ENCODE measurements at regions not wholly inside any gene's neighbourhood (a gene's known extent, or its start where the extent isn't known, plus 50 kb on each side); places are given as distances from the start of the nearest gene placed in this dataset.

DNA sequence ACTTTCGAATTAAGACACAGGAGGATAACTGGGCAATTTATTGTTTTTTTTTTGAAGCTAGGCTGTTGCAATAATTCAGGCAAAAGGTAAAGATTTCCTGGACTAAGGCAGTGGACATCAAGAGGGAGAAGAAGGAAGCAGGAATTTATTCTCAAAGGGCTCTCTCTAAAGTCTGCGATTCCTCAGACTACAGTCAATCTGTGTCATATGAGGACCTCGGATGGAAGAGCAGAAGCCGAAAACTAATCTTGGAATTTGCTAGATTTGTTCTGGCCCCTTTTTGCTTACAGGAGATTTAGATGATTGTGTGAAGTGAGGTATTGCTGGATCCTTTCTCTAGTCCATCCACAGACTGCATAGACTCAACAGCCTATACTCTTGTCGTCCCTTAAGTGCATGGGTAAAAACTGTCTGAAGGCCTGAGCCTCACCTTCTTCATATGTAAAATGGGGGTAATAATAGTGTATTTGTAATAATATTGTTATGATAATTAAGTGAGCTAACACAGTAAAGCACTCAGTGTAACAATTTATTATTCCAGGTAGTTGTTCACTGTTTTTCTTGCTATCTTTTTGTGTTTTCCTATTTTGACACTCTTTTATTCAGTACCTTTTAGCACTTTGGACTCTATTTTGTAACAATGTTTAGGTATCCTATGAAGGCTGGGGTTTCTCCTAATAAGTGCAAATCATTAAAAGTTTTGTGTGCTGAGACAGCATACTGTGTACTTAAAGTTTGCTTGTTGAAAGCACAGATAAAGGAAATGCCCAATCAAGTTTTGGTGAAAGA lies 54.2 kb upstream of the NT5C1B start:
- DNase-seq (ENCODE audit: low read depth) (no peak), FAIRE-seq (no peak)
- no peaks in the 10 kb centered on the region for H3K36me3 ChIP-seq (ENCODE audit: control insufficient read depth, insufficient read depth, low read length)
- no peaks in the 10 kb centered on the region for H3K27me3 ChIP-seq (ENCODE audit: control insufficient read depth, insufficient read depth, low read length)
- H3K4me3 ChIP-seq (ENCODE audit: low read depth, low read length), result no peak overlapping the region
- TF ChIP-seq, protein P1, sequence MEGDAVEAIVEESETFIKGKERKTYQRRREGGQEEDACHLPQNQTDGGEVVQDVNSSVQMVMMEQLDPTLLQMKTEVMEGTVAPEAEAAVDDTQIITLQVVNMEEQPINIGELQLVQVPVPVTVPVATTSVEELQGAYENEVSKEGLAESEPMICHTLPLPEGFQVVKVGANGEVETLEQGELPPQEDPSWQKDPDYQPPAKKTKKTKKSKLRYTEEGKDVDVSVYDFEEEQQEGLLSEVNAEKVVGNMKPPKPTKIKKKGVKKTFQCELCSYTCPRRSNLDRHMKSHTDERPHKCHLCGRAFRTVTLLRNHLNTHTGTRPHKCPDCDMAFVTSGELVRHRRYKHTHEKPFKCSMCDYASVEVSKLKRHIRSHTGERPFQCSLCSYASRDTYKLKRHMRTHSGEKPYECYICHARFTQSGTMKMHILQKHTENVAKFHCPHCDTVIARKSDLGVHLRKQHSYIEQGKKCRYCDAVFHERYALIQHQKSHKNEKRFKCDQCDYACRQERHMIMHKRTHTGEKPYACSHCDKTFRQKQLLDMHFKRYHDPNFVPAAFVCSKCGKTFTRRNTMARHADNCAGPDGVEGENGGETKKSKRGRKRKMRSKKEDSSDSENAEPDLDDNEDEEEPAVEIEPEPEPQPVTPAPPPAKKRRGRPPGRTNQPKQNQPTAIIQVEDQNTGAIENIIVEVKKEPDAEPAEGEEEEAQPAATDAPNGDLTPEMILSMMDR (IDR thresholded peaks at IDR 0.05; ENCODE audit: insufficient read depth, low read length, severe bottlenecking), result no peak

DNA sequence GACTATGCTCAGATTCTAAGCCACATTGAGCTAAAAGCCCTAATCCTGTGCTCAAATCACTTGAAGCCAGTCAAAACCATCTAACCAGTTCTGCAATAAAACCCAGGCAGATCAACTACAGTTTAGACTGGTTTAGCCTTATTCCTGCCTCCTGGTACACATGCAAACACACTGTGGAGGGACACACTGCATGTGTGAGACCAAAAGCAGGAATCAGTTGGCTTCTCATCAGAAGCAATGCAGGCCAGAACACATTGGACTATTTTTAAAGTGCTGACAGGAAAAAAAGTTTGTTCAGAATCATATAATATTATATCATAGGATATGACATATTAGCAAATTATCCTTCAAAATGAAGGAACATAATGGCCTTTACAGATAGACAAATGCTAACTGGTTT lies 52.5 kb upstream of the NT5C1B start:
- no peak overlapping the region for H3K4me3 ChIP-seq (ENCODE audit: low read depth, low read length)
- TF ChIP-seq, protein P1 (IDR thresholded peaks at IDR 0.05; ENCODE audit: insufficient read depth, low read length, severe bottlenecking), result no peak
- FAIRE-seq (no peak), DNase-seq (ENCODE audit: low read depth) (no peak)
- no peaks in the 10 kb centered on the region for H3K27me3 ChIP-seq (ENCODE audit: control insufficient read depth, insufficient read depth, low read length)
- no peaks in the 10 kb centered on the region for H3K36me3 ChIP-seq (ENCODE audit: control insufficient read depth, insufficient read depth, low read length)

DNA sequence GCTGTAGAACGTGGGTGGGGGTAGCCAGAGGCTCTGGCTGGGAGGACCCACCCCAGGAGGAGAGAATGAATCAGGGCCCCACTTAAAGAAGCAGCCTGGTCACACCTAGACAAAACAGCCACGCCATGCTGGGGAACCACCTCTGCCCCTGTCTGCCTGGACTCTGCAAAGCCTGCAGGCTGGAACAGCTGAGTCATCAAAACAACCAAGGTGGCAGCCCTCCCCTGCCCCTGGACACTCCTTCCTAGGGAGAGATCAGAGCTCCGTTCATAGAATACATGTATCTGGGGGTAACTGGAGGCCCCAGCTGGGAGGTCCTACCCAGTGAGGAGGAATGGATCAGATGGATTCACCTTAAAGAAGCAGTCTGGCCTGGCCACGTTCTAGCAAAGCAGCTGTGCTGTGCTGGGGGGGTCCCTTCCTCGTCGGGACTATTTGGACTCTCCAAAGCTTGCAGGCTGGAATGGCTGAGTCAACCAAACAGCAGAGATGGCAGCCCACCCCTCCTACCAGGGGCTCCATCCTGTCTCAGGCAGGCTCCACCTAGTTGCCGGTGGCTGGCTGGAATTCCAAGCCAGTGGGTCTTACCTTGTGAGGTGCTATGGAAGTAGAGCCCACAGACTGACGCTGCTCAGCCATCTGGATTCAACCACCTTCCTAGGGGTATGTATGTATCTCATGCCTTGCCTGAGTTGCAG lies 50.5 kb upstream of the NT5C1B start:
- no peaks in the 10 kb centered on the region for H3K27me3 ChIP-seq (ENCODE audit: control insufficient read depth, insufficient read depth, low read length)
- H3K36me3 ChIP-seq (ENCODE audit: control insufficient read depth, insufficient read depth, low read length), result no peaks in the 10 kb centered on the region
- no peak overlapping the region for H3K4me3 ChIP-seq (ENCODE audit: low read depth, low read length)
- TF ChIP-seq, protein P1 (IDR thresholded peaks at IDR 0.05; ENCODE audit: insufficient read depth, low read length, severe bottlenecking), result no peak
- FAIRE-seq, result no peak
- no peak for DNase-seq (ENCODE audit: low read depth)
